ACC112 (cell line): ENCODE measurements at regions not wholly inside any gene's neighbourhood (a gene's known extent, or its start where the extent isn't known, plus 50 kb on each side); places are given as distances from the start of the nearest gene placed in this dataset.
"Not testable (repeated sequence)": the region's sequence is repeated elsewhere in the genome, so short reads cannot be mapped to it uniquely, and the experiment has no call there.

ENCODE experiments used
- H2AFZ ChIP-seq: fragments of 200-600 bp; sonication (generic); one replicate; pipeline ENCODE4 v1.6.0; 2017; ENCODE audit warnings: antibody characterized with exemption, low read length; ENCODE audit not compliant: unreplicated experiment
- H3K27ac ChIP-seq: fragments of 200-600 bp; sonication (generic); 2 replicates; pipeline ENCODE4 v1.5.1; 2014; ENCODE audit warnings: low read depth, mild to moderate bottlenecking, antibody characterized with exemption, low read length, moderate library complexity
- H3K27me3 ChIP-seq: fragments of 200-600 bp; sonication (generic); 2 replicates; pipeline ENCODE4 v1.6.1; 2014; ENCODE audit warnings: mild to moderate bottlenecking, antibody characterized with exemption, low read length, moderate library complexity, mixed read lengths; ENCODE audit not compliant: insufficient read depth
- H3K36me3 ChIP-seq: fragments of 200-600 bp; sonication (generic); 2 replicates; pipeline ENCODE4 v1.6.1; 2016; ENCODE audit warnings: mild to moderate bottlenecking, antibody characterized with exemption, low read length, moderate library complexity, mixed read lengths; ENCODE audit not compliant: insufficient read depth
- H3K4me1 ChIP-seq: fragments of 200-600 bp; sonication (generic); one replicate; pipeline ENCODE4 v1.6.1; 2016; ENCODE audit warnings: low read length, mixed read lengths; ENCODE audit not compliant: insufficient read depth, unreplicated experiment, control insufficient read depth
- H3K4me3 ChIP-seq: fragments of 200-600 bp; sonication (generic); 2 replicates; pipeline ENCODE4 v1.5.1; 2014; ENCODE audit warnings: mild to moderate bottlenecking, low read depth, low read length
- H3K79me2 ChIP-seq: fragments of 200-600 bp; sonication (generic); one replicate; pipeline ENCODE4 v1.6.0; 2016; ENCODE audit warnings: low read length; ENCODE audit not compliant: control insufficient read depth, unreplicated experiment, insufficient read depth

GRCh38 chr1:229164836-229165735 is 105.8 kb upstream of the RAB4A start:
- no peaks in the 10 kb centered on the region for H3K36me3 ChIP-seq

GRCh38 chr1:229167318-229167717 is 103.6 kb upstream of the RAB4A start:
- Histone ChIP-seq H3K79me2 (no peaks in the 10 kb centered on the region), H3K27me3 (peaks cover 22% of the 10 kb centered on the region), H2AFZ (no peak overlapping the region)

More at GRCh38 chr1:229164836-229165735, 105.8 kb upstream of the RAB4A start:
- Histone ChIP-seq H3K4me3 (no peak overlapping the region), H3K27me3 (peaks cover 26% of the 10 kb centered on the region), H3K4me1 (peaks cover 8% of the 10 kb centered on the region), H3K27ac (no peak overlapping the region), H2AFZ (no peak overlapping the region), H3K79me2 (no peaks in the 10 kb centered on the region)

DNA sequence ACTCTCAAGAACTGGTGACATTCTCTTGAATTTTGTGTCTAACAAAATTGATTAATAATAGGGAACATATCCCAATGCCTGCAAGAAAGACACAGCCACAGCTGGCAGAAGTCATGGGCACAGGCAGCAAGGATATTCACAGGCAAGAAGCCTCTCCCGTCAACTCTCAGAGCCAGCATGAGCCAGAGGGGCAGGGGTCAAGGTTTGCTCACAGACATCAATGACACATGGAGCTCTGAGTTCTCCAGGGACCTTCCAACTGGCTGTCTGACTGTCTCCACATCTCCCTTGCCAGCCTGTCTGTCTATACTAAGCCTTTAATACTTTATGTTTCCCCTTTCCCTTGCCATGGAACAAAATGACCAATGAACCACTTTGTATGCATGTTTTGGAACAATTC is 101.5 kb upstream of the RAB4A start:
- no peak overlapping the region for H2AFZ ChIP-seq
- no peaks in the 10 kb centered on the region for H3K36me3 ChIP-seq
- no peak overlapping the region for H3K4me3 ChIP-seq
- H3K79me2 ChIP-seq: no peaks in the 10 kb centered on the region
- H3K27me3 ChIP-seq: peaks cover 21% of the 10 kb centered on the region
- H3K4me1 ChIP-seq: peaks cover 8% of the 10 kb centered on the region
- H3K27ac ChIP-seq: no peak overlapping the region

More at GRCh38 chr1:229167318-229167717, 103.6 kb upstream of the RAB4A start:
- Histone ChIP-seq H3K36me3 (no peaks in the 10 kb centered on the region), H3K4me3 (no peak overlapping the region), H3K4me1 (peaks cover 8% of the 10 kb centered on the region), H3K27ac (no peak overlapping the region)

- Histone ChIP-seq H3K27ac (no peak overlapping the region), H3K27me3 (peaks cover 13% of the 10 kb centered on the region), H3K4me1 (peaks cover 8% of the 10 kb centered on the region), H2AFZ (no peak overlapping the region), H3K36me3 (no peaks in the 10 kb centered on the region), H3K79me2 (no peaks in the 10 kb centered on the region), H3K4me3 (no peak overlapping the region)
Observed at GRCh38 chr1:229170274-229170673, 100.6 kb upstream of the RAB4A start.

DNA sequence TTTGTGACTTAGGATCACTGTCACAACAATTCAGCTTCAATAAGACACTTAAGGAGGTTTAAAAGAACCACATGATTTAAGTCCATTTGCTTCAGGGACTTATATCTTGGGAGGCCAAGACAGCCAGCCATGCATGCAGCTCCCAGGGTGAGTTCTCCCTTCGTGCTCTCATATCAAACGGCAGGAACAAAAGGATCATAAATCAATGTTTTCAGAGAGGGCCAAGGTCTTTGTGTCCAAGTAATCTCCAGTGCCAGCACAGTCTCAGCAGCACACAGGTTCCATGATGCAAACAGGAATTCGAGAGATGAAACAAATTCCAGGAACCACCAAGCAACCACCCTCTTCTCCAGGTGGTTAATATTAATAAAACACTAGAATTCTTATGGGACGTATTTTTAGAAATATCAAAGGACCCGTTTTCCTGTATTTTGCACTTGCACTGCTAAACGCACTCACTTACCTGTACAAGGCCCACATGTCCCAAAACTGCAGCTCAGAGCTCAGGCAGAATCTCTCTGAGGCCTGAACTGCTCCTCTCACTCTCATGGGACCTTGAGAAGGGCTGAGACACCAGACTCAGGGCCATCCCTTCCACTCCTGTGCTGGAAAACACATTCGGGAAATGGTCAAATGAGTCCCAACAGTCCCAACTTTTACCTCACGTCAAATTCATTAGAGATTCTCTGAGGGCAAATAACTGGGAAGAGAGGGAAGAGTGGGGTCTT is 100.0 kb upstream of the RAB4A start:
- Histone ChIP-seq H3K4me3 (no peak overlapping the region), H3K36me3 (no peaks in the 10 kb centered on the region), H3K4me1 (peaks cover 8% of the 10 kb centered on the region), H2AFZ (no peak overlapping the region), H3K79me2 (no peaks in the 10 kb centered on the region), H3K27ac (no peak overlapping the region), H3K27me3 (peaks cover 7% of the 10 kb centered on the region)

- Histone ChIP-seq H3K27ac (no peak overlapping the region), H3K4me1 (peaks cover 8% of the 10 kb centered on the region), H3K27me3 (peaks cover 2% of the 10 kb centered on the region)
Observed at GRCh38 chr1:229171934-229172333, 99.0 kb upstream of the RAB4A start.

DNA sequence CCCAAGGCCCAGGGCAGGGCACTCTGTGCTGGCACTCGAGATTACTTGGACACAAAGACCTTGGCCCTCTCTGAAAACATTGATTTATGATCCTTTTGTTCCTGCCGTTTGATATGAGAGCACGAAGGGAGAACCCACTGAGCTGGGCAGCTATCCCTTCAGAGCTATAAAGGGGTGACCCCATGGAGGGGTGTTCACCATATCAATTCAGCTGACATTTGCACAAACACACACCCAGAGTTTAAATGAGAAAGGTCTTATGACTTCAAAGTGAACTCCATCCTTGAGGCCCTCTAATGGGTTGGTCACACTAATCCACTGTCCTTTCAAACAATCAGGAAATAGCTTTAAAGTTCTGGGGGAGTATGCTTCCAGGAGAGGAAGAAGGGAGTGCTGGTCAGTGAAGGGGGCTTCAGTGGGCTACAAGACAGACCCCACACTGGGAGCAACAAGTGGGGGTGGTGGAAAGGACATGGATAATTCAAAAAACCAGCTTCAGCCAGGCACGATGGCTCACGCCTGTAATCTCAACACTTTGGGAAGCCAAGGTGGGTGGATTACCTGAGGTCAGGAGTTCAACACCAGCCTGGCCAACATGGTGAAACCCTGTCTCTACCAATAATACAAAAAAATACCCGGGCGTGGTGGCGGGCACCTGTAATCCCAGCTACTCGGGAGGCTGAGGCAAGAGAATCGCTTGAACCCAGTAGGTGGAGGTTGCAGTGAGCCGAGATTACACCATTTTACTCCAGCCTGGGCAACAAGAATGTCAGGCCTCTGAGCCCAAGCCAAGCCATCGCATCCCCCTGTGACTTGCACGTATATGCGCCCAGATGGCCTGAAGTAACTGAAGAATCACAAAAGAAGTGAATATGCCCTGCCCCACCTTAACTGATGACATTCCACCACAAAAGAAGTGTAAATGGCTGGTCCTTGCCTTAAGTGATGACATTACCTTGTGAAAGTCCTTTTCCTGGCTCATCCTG is 97.1 kb upstream of the RAB4A start:
- not testable (repeated sequence) for H3K4me1 ChIP-seq, H3K36me3 ChIP-seq, H2AFZ ChIP-seq, H3K79me2 ChIP-seq, H3K4me3 ChIP-seq, H3K27ac ChIP-seq, H3K27me3 ChIP-seq

More at GRCh38 chr1:229171934-229172333, 99.0 kb upstream of the RAB4A start:
- Histone ChIP-seq H2AFZ (no peak overlapping the region), H3K36me3 (no peaks in the 10 kb centered on the region), H3K79me2 (no peaks in the 10 kb centered on the region), H3K4me3 (no peak overlapping the region)

- not testable (repeated sequence) for H3K79me2 ChIP-seq, H2AFZ ChIP-seq, H3K36me3 ChIP-seq, H3K27ac ChIP-seq, H3K4me1 ChIP-seq, H3K27me3 ChIP-seq, H3K4me3 ChIP-seq
Observed at GRCh38 chr1:229175297-229175696, 95.6 kb upstream of the RAB4A start.

- not testable (repeated sequence) for H2AFZ ChIP-seq, H3K27ac ChIP-seq, H3K4me3 ChIP-seq, H3K27me3 ChIP-seq, H3K36me3 ChIP-seq, H3K79me2 ChIP-seq, H3K4me1 ChIP-seq
Observed at GRCh38 chr1:229176457-229176856, 94.5 kb upstream of the RAB4A start.

GRCh38 chr1:229180161-229180560 is 90.8 kb upstream of the RAB4A start:
- H3K27me3 ChIP-seq: no peaks in the 10 kb centered on the region
- no peak overlapping the region for H2AFZ ChIP-seq
- no peaks in the 10 kb centered on the region for H3K79me2 ChIP-seq
- H3K4me3 ChIP-seq: no peak overlapping the region
- H3K4me1 ChIP-seq: no peaks in the 10 kb centered on the region
- no peaks in the 10 kb centered on the region for H3K36me3 ChIP-seq
- H3K27ac ChIP-seq: no peak overlapping the region
